ENCODE measurements at regions not wholly inside any gene's neighbourhood (a gene's known extent, or its start where the extent isn't known, plus 50 kb on each side); places are given as distances from the start of the nearest gene placed in this dataset.

DNA sequence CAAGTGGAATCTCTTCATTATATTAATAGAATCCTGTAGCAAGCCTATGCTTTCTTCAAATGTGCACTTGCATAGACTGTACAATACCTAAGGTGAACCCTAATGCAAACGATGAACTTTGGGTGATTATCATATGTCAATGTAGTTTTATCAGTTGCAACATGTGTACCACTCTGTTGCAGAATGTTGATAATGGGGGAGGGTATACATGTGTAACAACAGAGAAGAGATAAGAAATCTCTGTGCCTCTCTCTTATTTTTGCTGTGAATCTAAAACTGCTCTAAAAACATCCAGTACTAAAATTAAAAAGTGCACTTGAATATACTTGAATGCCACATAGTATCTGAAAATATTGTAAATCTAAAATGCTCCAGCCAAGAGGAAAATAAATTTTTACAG, 820.8 kb upstream of the MIR17HG start:
- Histone ChIP-seq H4K91ac (ENCODE audit: insufficient read depth, low read depth, low read length) (no peak overlapping the region), H4K8ac (ENCODE audit: low read depth in 2 of 2, low read length in 2 of 2) (no peak overlapping the region), H3K9me1 (ENCODE audit: insufficient read depth, low read length) (no peaks in the 10 kb centered on the region), H3K27me3 (ENCODE audit: control insufficient read depth, insufficient read depth, low read length) (no peaks in the 10 kb centered on the region), H2BK5ac (ENCODE audit: low read depth, low read length, poor library complexity, severe bottlenecking) (no peak overlapping the region), H3K4ac (ENCODE audit: low read depth, low read length) (no peak overlapping the region), H3K9me3 (ENCODE audit: control insufficient read depth, insufficient read depth, low read length) (no peaks in the 10 kb centered on the region), H4K20me1 (ENCODE audit: insufficient read depth, low read length) (no peaks in the 10 kb centered on the region), H3K18ac (ENCODE audit: low read depth, low read length) (no peak overlapping the region), H3K79me1 (ENCODE audit: low read depth in 1 of 2, low read length in 2 of 2) (no peaks in the 10 kb centered on the region), H3K56ac (ENCODE audit: extremely low read depth, insufficient read depth, low read length) (no peak overlapping the region), H2BK15ac (ENCODE audit: low read depth, low read length) (no peak overlapping the region), H2AFZ (replicated peaks; ENCODE audit: low read length, poor library complexity) (no peak overlapping the region), H2AK9ac (replicated peaks; ENCODE audit: low read depth, low read length, poor library complexity) (no peak overlapping the region), H3K36me3 (ENCODE audit: control insufficient read depth, insufficient read depth, low read length) (no peaks in the 10 kb centered on the region), H3K4me3 (ENCODE audit: insufficient read depth, low read depth, low read length) (no peak overlapping the region), H2AK5ac (ENCODE audit: low read depth, low read length) (no peak overlapping the region), H4K5ac (ENCODE audit: low read depth, low read length) (no peak overlapping the region), H3K4me1 (ENCODE audit: control insufficient read depth, insufficient read depth, low read length) (no peaks in the 10 kb centered on the region), H3K14ac (replicated peaks; ENCODE audit: low read depth, low read length) (no peak overlapping the region), H2BK120ac (ENCODE audit: low read depth, low read length) (no peak overlapping the region), H3K23ac (ENCODE audit: low read depth, low read length) (no peak overlapping the region), H3K9ac (ENCODE audit: low read depth, low read length) (no peak overlapping the region), H2BK20ac (ENCODE audit: low read depth, low read length) (no peak overlapping the region), H3K4me2 (ENCODE audit: low read depth, low read length) (no peak overlapping the region), H3K27ac (ENCODE audit: insufficient read depth, low read length) (no peak overlapping the region)
- WGBS, 2 experiments (ENCODE audit: extremely low coverage in 2 of 2, insufficient read length in 1 of 2): no CpG with 5 or more reads among the region's 1 CpG
- ATAC-seq (ENCODE audit: low read depth) (no peak), DNase-seq (no peak)
- dilution Hi-C loops (cut with HindIII; ENCODE audit: low sequenced_read_pairs, unreplicated experiment): no loop called here
- in situ Hi-C loops (cut with MboI; ENCODE audit: low sequenced_read_pairs): no loop called here
- intact Hi-C loops (cut with micrococcal nuclease): no loop called here
- ChIA-PET POLR2A (ENCODE audit: unreplicated experiment) (no interaction called here), CTCF (no interaction called here)
- BruUV-seq (replicated peaks): no TSS peak
- TF ChIP-seq MAZ (IDR thresholded peaks at IDR 0.05; ENCODE audit: borderline replicate concordance, low read depth, low read length): no peak
- TF ChIP-seq SMC3 (IDR thresholded peaks at IDR 0.05; ENCODE audit: low read depth, low read length): no peak
- no peak for TF ChIP-seq POLR2A (IDR thresholded peaks at IDR 0.05; ENCODE audit: low read depth, low read length)
- no peak for TF ChIP-seq RFX5 (IDR thresholded peaks at IDR 0.05; ENCODE audit: low read depth, low read length)
- no peak for TF ChIP-seq RAD21 (IDR thresholded peaks at IDR 0.05; ENCODE audit: low read length)
- TF ChIP-seq, protein P1, sequence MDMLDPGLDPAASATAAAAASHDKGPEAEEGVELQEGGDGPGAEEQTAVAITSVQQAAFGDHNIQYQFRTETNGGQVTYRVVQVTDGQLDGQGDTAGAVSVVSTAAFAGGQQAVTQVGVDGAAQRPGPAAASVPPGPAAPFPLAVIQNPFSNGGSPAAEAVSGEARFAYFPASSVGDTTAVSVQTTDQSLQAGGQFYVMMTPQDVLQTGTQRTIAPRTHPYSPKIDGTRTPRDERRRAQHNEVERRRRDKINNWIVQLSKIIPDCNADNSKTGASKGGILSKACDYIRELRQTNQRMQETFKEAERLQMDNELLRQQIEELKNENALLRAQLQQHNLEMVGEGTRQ (IDR thresholded peaks at IDR 0.05; ENCODE audit: low read depth, low read length): no peak
- no peak for TF ChIP-seq RCOR1 (IDR thresholded peaks at IDR 0.05; ENCODE audit: insufficient replicate concordance, low read length)

All from IMR-90 (cell line).